H1 (cell line): ENCODE measurements at regions not wholly inside any gene's neighbourhood (a gene's known extent, or its start where the extent isn't known, plus 50 kb on each side); places are given as distances from the start of the nearest gene placed in this dataset.

Source experiments
- CTCF ChIA-PET: fragments of 300-600 bp; sonication (Branson Sonifier 250); formaldehyde crosslinking; loops from one replicate; lab custom pipeline; 2021; ENCODE audit not compliant: partially characterized antibody; lab: Charles Lee
- POLR2A ChIA-PET: fragments of 300-600 bp; sonication (Branson Sonifier 250); formaldehyde crosslinking; loops from one replicate; lab custom pipeline; 2021; ENCODE audit warnings: inconsistent platforms; ENCODE audit not compliant: partially characterized antibody; lab: Charles Lee
- DNase-seq, 2 experiments: peaks; one replicate each; pipeline versions ENCODE4 v3.0.0 to v3.0.0-alpha.2; 2010 to 2022; ENCODE audit warnings: low spot score in 2 of 2, low read depth in 1 of 2, mixed read lengths in 1 of 2
- FAIRE-seq: peaks from 2 replicates; lab custom pipeline; 2011; peaks lifted over from hg19 to GRCh38; lab: Jason Lieb, UNC
- H2AFZ ChIP-seq: 2 replicates; pipeline ENCODE4 v1.8.1; 2012; ENCODE audit warnings: low read length, inconsistent platforms
- H2AK5ac ChIP-seq: 2 replicates; pipeline ENCODE4 v1.6.1; 2013; ENCODE audit warnings: low read depth, low read length
- H2BK120ac ChIP-seq: replicated peaks from 2 replicates; pipeline ENCODE3; 2013; ENCODE audit warnings: low read depth, low read length, inconsistent platforms
- H2BK12ac ChIP-seq: 2 replicates; pipeline ENCODE4 v1.6.1; 2013; ENCODE audit warnings: low read depth, low read length
- H2BK15ac ChIP-seq: 2 replicates; pipeline ENCODE4 v1.6.1; 2013; ENCODE audit warnings: low read length
- H2BK20ac ChIP-seq: 2 replicates; pipeline ENCODE4 v1.6.1; 2013; ENCODE audit warnings: low read length
- H2BK5ac ChIP-seq: 2 replicates; pipeline ENCODE4 v1.6.1; 2013; ENCODE audit warnings: low read depth, low read length
- H3K14ac ChIP-seq: 2 replicates; pipeline ENCODE4 v1.6.1; 2013; ENCODE audit warnings: inconsistent platforms; ENCODE audit not compliant: insufficient read length
- H3K18ac ChIP-seq: 2 replicates; pipeline ENCODE4 v1.6.1; 2013; ENCODE audit warnings: low read length; ENCODE audit errors: extremely low read depth
- H3K23ac ChIP-seq: 2 replicates; pipeline ENCODE4 v1.6.1; 2013; ENCODE audit warnings: inconsistent platforms; ENCODE audit not compliant: insufficient read length
- H3K23me2 ChIP-seq: 2 replicates; pipeline ENCODE4 v1.6.1; 2013; ENCODE audit warnings: low read depth, low read length
- H3K27ac ChIP-seq: 2 replicates; pipeline ENCODE4 v1.6.1; 2011; ENCODE audit warnings: low read depth, low read length, inconsistent platforms
- H3K27me3 ChIP-seq, 4 experiments: replicated peaks in 1 of 4; 1 replicate in 1 of 4; 2 replicates in 3 of 4; pipeline versions ENCODE4 v1.6.1 to v1.8.1; 2011 to 2013; ENCODE audit warnings: low read length in 3 of 4, mild to moderate bottlenecking in 3 of 4, inconsistent platforms in 2 of 4, mixed read lengths in 2 of 4, moderate library complexity in 1 of 4; ENCODE audit not compliant: control insufficient read depth in 3 of 4, insufficient read depth in 3 of 4; ENCODE audit errors: extremely low read depth in 1 of 4
- H3K36me3 ChIP-seq, 4 experiments: 2 replicates each; pipeline versions ENCODE4 v1.6.1 to v1.8.1; 2011 to 2013; ENCODE audit warnings: mild to moderate bottlenecking in 4 of 4, low read length in 3 of 4, moderate library complexity in 2 of 4, control low read depth in 1 of 4, inconsistent platforms in 1 of 4; ENCODE audit not compliant: insufficient read depth in 4 of 4, control insufficient read depth in 2 of 4
- H3K4ac ChIP-seq: replicated peaks from 2 replicates; pipeline ENCODE3; 2013; ENCODE audit warnings: low read length, low read depth, mixed read lengths, inconsistent platforms; ENCODE audit not compliant: insufficient read length
- H3K4me1 ChIP-seq, 4 experiments: replicated peaks in 1 of 4; 1 replicate in 1 of 4; 2 replicates in 3 of 4; pipeline versions ENCODE4 v1.6.1 to v1.8.1; 2011 to 2013; ENCODE audit warnings: low read length in 3 of 4, inconsistent platforms in 2 of 4, mixed read lengths in 1 of 4; ENCODE audit not compliant: insufficient read depth in 4 of 4, control insufficient read depth in 3 of 4
- H3K4me2 ChIP-seq, 2 experiments: 2 replicates each; pipeline versions ENCODE4 v1.6.1 to v1.8.1; 2011 to 2013; ENCODE audit warnings: low read depth in 2 of 2, low read length in 2 of 2, control low read depth in 1 of 2, inconsistent platforms in 1 of 2, mild to moderate bottlenecking in 1 of 2; ENCODE audit not compliant: insufficient read depth in 1 of 2
- H3K4me3 ChIP-seq, 4 experiments: fragments of 200-600, 300-600 bp in 1 of 4; sonication (generic), shearing (Covaris generic), sonication (Bioruptor Twin) in 1 of 4; 2 replicates each; pipeline versions ENCODE4 v1.5.1 to v1.8.1; 2011 to 2016; ENCODE audit warnings: low read length in 4 of 4, low read depth in 3 of 4, control low read depth in 2 of 4, inconsistent platforms in 2 of 4, mild to moderate bottlenecking in 2 of 4, mixed read lengths in 1 of 4, moderate library complexity in 1 of 4; ENCODE audit not compliant: insufficient read depth in 2 of 4; ENCODE audit errors: extremely low read depth in 1 of 4
- H3K56ac ChIP-seq: replicated peaks from 2 replicates; pipeline ENCODE3; 2013; ENCODE audit warnings: low read depth, mild to moderate bottlenecking, mixed read lengths, low read length, inconsistent platforms; ENCODE audit not compliant: insufficient read length
- H3K79me1 ChIP-seq: 2 replicates; pipeline ENCODE4 v1.6.1; 2013; ENCODE audit warnings: low read depth, low read length, control low read depth
- H3K79me2 ChIP-seq, 2 experiments: 2 replicates each; pipeline versions ENCODE4 v1.6.1 to v1.8.1; 2012 to 2013; ENCODE audit warnings: low read length in 2 of 2, mild to moderate bottlenecking in 2 of 2, inconsistent platforms in 1 of 2; ENCODE audit not compliant: insufficient read depth in 2 of 2, control insufficient read depth in 1 of 2
- H3K9ac ChIP-seq, 4 experiments: replicated peaks in 1 of 4; 1 replicate in 1 of 4; 2 replicates in 3 of 4; pipeline versions ENCODE4 v1.6.1 to v1.8.1; 2011 to 2013; ENCODE audit warnings: low read depth in 3 of 4, low read length in 3 of 4, control low read depth in 2 of 4, mild to moderate bottlenecking in 2 of 4, moderate library complexity in 2 of 4, inconsistent platforms in 1 of 4; ENCODE audit errors: extremely low read depth in 1 of 4
- H3K9me3 ChIP-seq, 2 experiments: 2 replicates each; pipeline versions ENCODE4 v1.6.1 to v1.8.1; 2012 to 2013; ENCODE audit warnings: mild to moderate bottlenecking in 2 of 2, moderate library complexity in 2 of 2, control low read depth in 1 of 2, inconsistent platforms in 1 of 2, low read depth in 1 of 2, low read length in 1 of 2, mixed read lengths in 1 of 2; ENCODE audit not compliant: insufficient read depth in 2 of 2
- H4K20me1 ChIP-seq, 2 experiments: replicated peaks in 1 of 2; 2 replicates each; pipeline versions ENCODE3 to v1.8.1; 2011 to 2013; ENCODE audit warnings: inconsistent platforms in 2 of 2, low read length in 2 of 2, mild to moderate bottlenecking in 1 of 2; ENCODE audit not compliant: insufficient read depth in 2 of 2, control insufficient read depth in 1 of 2
- H4K5ac ChIP-seq: 2 replicates; pipeline ENCODE4 v1.6.1; 2013; ENCODE audit warnings: low read length, low read depth, mixed read lengths, inconsistent platforms; ENCODE audit not compliant: insufficient read length
- H4K8ac ChIP-seq: 2 replicates; pipeline ENCODE4 v1.8.0; 2013; ENCODE audit warnings: mild to moderate bottlenecking, moderate library complexity, low read length, inconsistent platforms; ENCODE audit not compliant: insufficient read depth; ENCODE audit errors: extremely low read depth
- H4K91ac ChIP-seq: replicated peaks from 2 replicates; pipeline ENCODE3; 2013; ENCODE audit warnings: low read length, mixed read lengths, inconsistent platforms; ENCODE audit not compliant: insufficient read length
- BRCA1 ChIP-seq: IDR thresholded peaks from 2 replicates; pipeline ENCODE4 v1.6.1; 2012; ENCODE audit warnings: low read depth, low read length, improper control_type of control experiment
- GTF2F1 ChIP-seq: IDR thresholded peaks from 2 replicates; pipeline ENCODE4 v1.6.1; 2012; ENCODE audit warnings: low read depth, low read length, improper control_type of control experiment, borderline replicate concordance
- PHF8 ChIP-seq: fragments of 200-600 bp; sonication (generic); conservative IDR thresholded peaks from 2 replicates; pipeline ENCODE4 v1.7.1; 2012; ENCODE audit warnings: low read depth, mild to moderate bottlenecking, inconsistent platforms, low read length, moderate library complexity
- POU5F1 ChIP-seq: IDR thresholded peaks from 2 replicates; pipeline ENCODE4 v1.6.1; 2011; ENCODE audit warnings: low read depth, mild to moderate bottlenecking, low read length, moderate library complexity
- RNF2 ChIP-seq: fragments of 200-900, 300-1000 bp; sonication (generic); IDR thresholded peaks from 2 replicates; pipeline ENCODE4 v1.7.1; 2016; ENCODE audit warnings: borderline replicate concordance, low read depth, mild to moderate bottlenecking, antibody characterized with exemption, low read length; ENCODE audit not compliant: poor library complexity, severe bottlenecking; ENCODE audit errors: missing control alignments
- SIRT6 ChIP-seq: IDR thresholded peaks from one replicate; pipeline ENCODE4 v1.7.1; 2012; ENCODE audit warnings: low read length, inconsistent platforms
- SP2 ChIP-seq: IDR thresholded peaks from 2 replicates; pipeline ENCODE4 v1.6.1; 2012; ENCODE audit warnings: mild to moderate bottlenecking, low read length, inconsistent platforms
- TEAD4 ChIP-seq: IDR thresholded peaks from 2 replicates; pipeline ENCODE4 v1.6.1; 2012; ENCODE audit warnings: low read depth, low read length, inconsistent platforms, mixed read lengths
- WGBS, 2 experiments: shearing (Covaris generic) in 1 of 2; methylation state at CpG; one replicate each; pipeline versions ENCODE4 v1.1.6 to v1.1.7; 2013 to 2015; ENCODE audit warnings: low lambda C conversion rate in 2 of 2, mixed read lengths in 2 of 2, inconsistent platforms in 1 of 2, low coverage in 1 of 2, missing lambda C conversion rate in 1 of 2; ENCODE audit not compliant: insufficient replicate concordance in 2 of 2, insufficient coverage in 1 of 2, insufficient read length in 1 of 2; ENCODE audit errors: extremely low coverage in 1 of 2, missing lambda C conversion rate in 1 of 2; 5-methylcytosine and 5-hydroxymethylcytosine counted together
- TF ChIP-seq, protein P1 (sequence below): IDR thresholded peaks from 2 replicates; pipeline ENCODE4 v1.6.1; 2012; ENCODE audit warnings: low read length, inconsistent platforms
- TF ChIP-seq, protein P2 (sequence below), 3 experiments: IDR thresholded peaks; 1 replicate in 2 of 3; 2 replicates in 1 of 3; pipeline versions ENCODE4 v1.5.1 to v1.6.1; 2011; ENCODE audit warnings: low read length in 3 of 3, mild to moderate bottlenecking in 3 of 3, inconsistent platforms in 2 of 3, low read depth in 1 of 3, moderate library complexity in 1 of 3; ENCODE audit not compliant: insufficient read depth in 1 of 3; ENCODE audit errors: control extremely low read depth in 1 of 3

DNA sequence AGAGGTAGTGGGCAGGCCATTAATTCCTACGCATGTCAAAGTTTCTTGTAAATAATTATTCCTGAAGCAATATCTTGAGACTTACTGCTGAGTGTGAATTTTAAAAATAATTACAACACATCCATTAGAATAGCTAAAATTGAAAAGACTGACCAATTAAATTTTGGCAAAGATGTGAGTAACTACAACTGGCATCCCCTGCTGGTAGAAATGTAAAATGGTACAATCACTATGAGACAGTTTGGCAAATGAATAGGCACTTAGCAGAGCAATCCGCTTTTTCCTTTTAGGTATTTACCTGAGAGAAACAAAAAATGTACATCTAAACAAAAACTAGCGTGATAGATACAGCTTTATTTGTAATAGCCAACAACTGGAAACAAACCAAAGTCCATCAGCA lies 798.9 kb downstream of the BRINP3 start:
- Histone ChIP-seq H3K79me2 (no peaks in the 10 kb centered on the region), H3K23ac (no peak overlapping the region), H4K91ac (no peak overlapping the region), H3K18ac (no peak overlapping the region), H4K20me1 (no peaks in the 10 kb centered on the region), H2BK15ac (no peak overlapping the region), H3K4me1 (no peaks in the 10 kb centered on the region; a peak in 1 of 7 replicates), H2BK5ac (no peak overlapping the region), H3K14ac (no peak overlapping the region), H2BK12ac (no peak overlapping the region), H2AK5ac (no peak overlapping the region), H3K56ac (no peak overlapping the region), H3K23me2 (no peaks in the 10 kb centered on the region), H3K4me3 (no peak overlapping the region), H3K9me3 (no peaks in the 10 kb centered on the region), H4K5ac (no peak overlapping the region), H3K9ac (no peak overlapping the region), H2BK120ac (no peak overlapping the region), H3K27ac (no peak overlapping the region), H2BK20ac (no peak overlapping the region), H3K27me3 (no peaks in the 10 kb centered on the region), H3K79me1 (no peaks in the 10 kb centered on the region), H3K36me3 (no peaks in the 10 kb centered on the region), H4K8ac (no peak overlapping the region), H2AFZ (no peak overlapping the region), H3K4ac (no peak overlapping the region), H3K4me2 (no peak overlapping the region)
- WGBS, 2 experiments: 93% methylated on average over 3 of the region's 3 CpGs; no CpG with 5 or more reads in 1 of the 2 experiments
- DNase-seq (no peak), FAIRE-seq (no peak)
- POLR2A ChIA-PET: no interaction called here
- CTCF ChIA-PET: interaction anchor here (0.6 to 1.9 kb wide), 12 partner anchors 8 to 288 kb away, joined by 3 to 8 read pairs (median 3); no protein-coding TSS in a partner anchor
- TF ChIP-seq POU5F1: no peak
- no peak for TF ChIP-seq RNF2
- no peak for TF ChIP-seq BRCA1
- no peak for TF ChIP-seq GTF2F1
- peak; percentile 84 for TF ChIP-seq TEAD4
- TF ChIP-seq, protein P1, sequence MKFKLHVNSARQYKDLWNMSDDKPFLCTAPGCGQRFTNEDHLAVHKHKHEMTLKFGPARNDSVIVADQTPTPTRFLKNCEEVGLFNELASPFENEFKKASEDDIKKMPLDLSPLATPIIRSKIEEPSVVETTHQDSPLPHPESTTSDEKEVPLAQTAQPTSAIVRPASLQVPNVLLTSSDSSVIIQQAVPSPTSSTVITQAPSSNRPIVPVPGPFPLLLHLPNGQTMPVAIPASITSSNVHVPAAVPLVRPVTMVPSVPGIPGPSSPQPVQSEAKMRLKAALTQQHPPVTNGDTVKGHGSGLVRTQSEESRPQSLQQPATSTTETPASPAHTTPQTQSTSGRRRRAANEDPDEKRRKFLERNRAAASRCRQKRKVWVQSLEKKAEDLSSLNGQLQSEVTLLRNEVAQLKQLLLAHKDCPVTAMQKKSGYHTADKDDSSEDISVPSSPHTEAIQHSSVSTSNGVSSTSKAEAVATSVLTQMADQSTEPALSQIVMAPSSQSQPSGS: no peak
- TF ChIP-seq, protein P2, sequence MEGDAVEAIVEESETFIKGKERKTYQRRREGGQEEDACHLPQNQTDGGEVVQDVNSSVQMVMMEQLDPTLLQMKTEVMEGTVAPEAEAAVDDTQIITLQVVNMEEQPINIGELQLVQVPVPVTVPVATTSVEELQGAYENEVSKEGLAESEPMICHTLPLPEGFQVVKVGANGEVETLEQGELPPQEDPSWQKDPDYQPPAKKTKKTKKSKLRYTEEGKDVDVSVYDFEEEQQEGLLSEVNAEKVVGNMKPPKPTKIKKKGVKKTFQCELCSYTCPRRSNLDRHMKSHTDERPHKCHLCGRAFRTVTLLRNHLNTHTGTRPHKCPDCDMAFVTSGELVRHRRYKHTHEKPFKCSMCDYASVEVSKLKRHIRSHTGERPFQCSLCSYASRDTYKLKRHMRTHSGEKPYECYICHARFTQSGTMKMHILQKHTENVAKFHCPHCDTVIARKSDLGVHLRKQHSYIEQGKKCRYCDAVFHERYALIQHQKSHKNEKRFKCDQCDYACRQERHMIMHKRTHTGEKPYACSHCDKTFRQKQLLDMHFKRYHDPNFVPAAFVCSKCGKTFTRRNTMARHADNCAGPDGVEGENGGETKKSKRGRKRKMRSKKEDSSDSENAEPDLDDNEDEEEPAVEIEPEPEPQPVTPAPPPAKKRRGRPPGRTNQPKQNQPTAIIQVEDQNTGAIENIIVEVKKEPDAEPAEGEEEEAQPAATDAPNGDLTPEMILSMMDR (IDR thresholded peaks at IDR 0.05; ENCODE audit: control extremely low read depth in 1 of 3, insufficient read depth in 1 of 3, low read depth in 1 of 3, low read length in 3 of 3): peak in 1 of 3 experiments; percentile 45; a peak in 2 of 4 replicates
- TF ChIP-seq SP2: no peak
- no peak for TF ChIP-seq SIRT6
- TF ChIP-seq PHF8: no peak
